Muscle layer of colon (tissue), 2 donors: ENCODE measurements at regions not wholly inside any gene's neighbourhood (a gene's known extent, or its start where the extent isn't known, plus 50 kb on each side); places are given as distances from the start of the nearest gene placed in this dataset.

Experiments
- H3K27ac ChIP-seq: one replicate; pipeline ENCODE4 v1.7.0; 2013; ENCODE audit warnings: low read depth, mild to moderate bottlenecking, low read length, moderate library complexity
- H3K27me3 ChIP-seq, 2 donors: one replicate each; pipeline ENCODE4 v1.7.0; 2013; ENCODE audit warnings: low read length in 2 of 2, mild to moderate bottlenecking in 2 of 2; ENCODE audit not compliant: insufficient read depth in 2 of 2, control insufficient read depth in 1 of 2
- H3K36me3 ChIP-seq: one replicate; pipeline ENCODE4 v1.7.0; 2013; ENCODE audit warnings: mild to moderate bottlenecking, low read length; ENCODE audit not compliant: insufficient read depth
- H3K4me1 ChIP-seq: one replicate; pipeline ENCODE4 v1.7.0; 2013; ENCODE audit warnings: mild to moderate bottlenecking, low read length; ENCODE audit not compliant: insufficient read depth
- H3K4me3 ChIP-seq, 2 donors: one replicate each; pipeline ENCODE4 v1.7.0; 2013; ENCODE audit warnings: low read length in 2 of 2, low read depth in 1 of 2, mild to moderate bottlenecking in 1 of 2, moderate library complexity in 1 of 2
- H3K9ac ChIP-seq: one replicate; pipeline ENCODE4 v1.7.0; 2013; ENCODE audit warnings: low read length
- H3K9me3 ChIP-seq: one replicate; pipeline ENCODE4 v1.7.0; 2013; ENCODE audit warnings: mild to moderate bottlenecking, low read length
- donor health status: abdominal sarcoma.
- donor health status: Adenocarcinoma of cecum.

GRCh38 chr4:56739066-56739777, 58.1 kb upstream of the HOPX start:
- no peaks in the 10 kb centered on the region for H3K27me3 ChIP-seq
- H3K4me3 ChIP-seq: no peak overlapping the region
- no peak overlapping the region for H3K27ac ChIP-seq
- no peaks in the 10 kb centered on the region for H3K4me1 ChIP-seq
- no peaks in the 10 kb centered on the region for H3K9me3 ChIP-seq
- H3K36me3 ChIP-seq: no peaks in the 10 kb centered on the region
- H3K9ac ChIP-seq: no peak overlapping the region

DNA sequence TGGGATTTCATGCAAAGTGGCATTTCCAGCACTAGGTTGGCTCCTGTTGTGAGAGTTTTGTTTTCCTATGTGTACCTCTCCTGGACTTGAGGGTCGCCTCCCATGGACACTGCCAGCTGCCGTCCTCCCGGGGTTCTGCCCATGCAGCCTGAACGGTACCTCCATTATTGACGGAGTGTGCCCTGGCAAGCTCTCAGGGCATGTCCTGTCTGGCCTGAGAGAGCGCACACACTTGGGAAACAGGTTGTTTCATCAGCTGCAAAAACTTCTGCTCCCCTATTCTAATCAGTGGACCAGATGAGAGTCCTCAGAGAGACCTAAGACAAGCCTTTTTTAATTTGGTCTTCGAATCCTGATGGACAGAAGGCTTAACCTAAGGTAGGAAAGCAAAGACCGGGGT, 56.6 kb upstream of the HOPX start:
- H3K4me1 ChIP-seq: no peaks in the 10 kb centered on the region
- H3K27me3 ChIP-seq: no peaks in the 10 kb centered on the region
- H3K27ac ChIP-seq: no peak overlapping the region
- no peak overlapping the region for H3K4me3 ChIP-seq
- no peak overlapping the region for H3K9ac ChIP-seq
- no peaks in the 10 kb centered on the region for H3K36me3 ChIP-seq
- no peaks in the 10 kb centered on the region for H3K9me3 ChIP-seq

- H3K36me3 ChIP-seq: no peaks in the 10 kb centered on the region
- no peaks in the 10 kb centered on the region for H3K4me1 ChIP-seq
- no peak overlapping the region for H3K9ac ChIP-seq
- H3K4me3 ChIP-seq: no peak overlapping the region
- H3K9me3 ChIP-seq: no peaks in the 10 kb centered on the region
- H3K27me3 ChIP-seq: no peaks in the 10 kb centered on the region
- H3K27ac ChIP-seq: no peak overlapping the region
Measured at GRCh38 chr4:56733352-56733751, 52.3 kb upstream of the HOPX start.

- H3K27ac ChIP-seq: no peak overlapping the region
- H3K9me3 ChIP-seq: no peaks in the 10 kb centered on the region
- no peaks in the 10 kb centered on the region for H3K36me3 ChIP-seq
- H3K9ac ChIP-seq: no peak overlapping the region
- H3K4me3 ChIP-seq: no peak overlapping the region
- H3K27me3 ChIP-seq: no peaks in the 10 kb centered on the region
- H3K4me1 ChIP-seq: no peaks in the 10 kb centered on the region
Measured at GRCh38 chr4:56732301-56732700, 51.2 kb upstream of the HOPX start.

GRCh38 chr4:56731857-56732256, 50.8 kb upstream of the HOPX start:
- Histone ChIP-seq H3K4me3 (no peak overlapping the region), H3K27me3 (no peaks in the 10 kb centered on the region), H3K27ac (no peak overlapping the region), H3K9me3 (no peaks in the 10 kb centered on the region), H3K36me3 (no peaks in the 10 kb centered on the region), H3K9ac (no peak overlapping the region), H3K4me1 (no peaks in the 10 kb centered on the region)
